ENCODE measurements at regions not wholly inside any gene's neighbourhood (a gene's known extent, or its start where the extent isn't known, plus 50 kb on each side); places are given as distances from the start of the nearest gene placed in this dataset.

DNA sequence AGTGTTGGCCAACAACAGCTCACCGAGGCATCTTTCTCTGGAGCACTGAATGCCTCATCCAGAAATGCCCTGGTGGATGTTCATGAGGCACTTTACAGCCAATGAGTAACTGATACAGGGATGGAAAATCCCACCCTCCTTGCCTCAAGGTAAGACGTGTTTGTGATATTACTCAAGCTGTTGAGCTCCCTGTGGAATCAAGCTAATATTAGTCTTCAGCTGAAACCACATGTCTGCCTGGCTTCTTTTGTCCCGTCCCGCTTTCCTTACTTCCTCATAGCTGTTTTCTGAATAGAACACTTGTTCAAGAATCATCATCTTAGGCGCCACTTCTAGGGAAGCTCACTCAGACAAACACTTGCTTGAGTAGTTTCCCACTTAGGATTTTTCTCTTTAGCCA, 422.4 kb downstream of the INHBA start:
- no peak for DNase-seq

DNA sequence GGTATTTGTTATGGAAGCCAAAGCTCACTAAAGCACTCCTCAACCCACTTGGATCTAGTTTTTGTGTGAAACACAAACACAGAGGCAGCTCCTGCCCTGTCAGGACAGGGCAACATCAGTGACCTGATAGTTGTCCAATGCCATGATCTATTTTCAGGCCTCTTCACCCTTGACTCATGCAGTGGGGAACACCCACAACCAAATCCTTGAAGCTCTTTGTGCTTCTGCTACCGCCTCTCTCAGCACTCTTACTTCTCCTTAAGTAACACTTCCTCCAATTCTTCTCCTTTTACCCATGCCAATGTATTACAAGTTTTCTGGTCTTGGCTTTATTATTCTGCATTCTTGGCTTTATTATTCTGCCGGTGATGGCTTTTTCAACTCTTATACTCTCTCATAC, 425.3 kb downstream of the INHBA start:
- DNase-seq: peak; percentile 70 to 84 (median 78)

DNA sequence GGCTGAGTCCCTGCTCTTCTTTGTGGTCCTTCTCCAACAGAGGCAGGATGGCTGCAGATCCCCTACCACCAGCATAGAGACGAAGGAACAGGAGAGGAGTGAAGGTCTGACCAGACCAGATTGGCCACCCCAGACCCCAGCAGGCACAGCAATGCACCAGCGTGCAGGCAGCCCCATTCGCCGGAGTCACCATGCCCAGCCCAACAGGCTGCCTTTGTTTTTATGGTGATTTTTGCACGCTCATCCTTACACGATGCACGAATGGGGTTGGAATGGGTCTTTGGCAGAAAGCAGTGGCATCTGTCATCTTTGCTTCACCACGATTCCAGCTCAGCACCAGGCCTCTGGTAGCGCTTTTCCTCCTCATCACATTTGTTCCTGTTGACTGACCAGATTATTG, 427.6 kb downstream of the INHBA start:
- DNase-seq: no peak

DNA sequence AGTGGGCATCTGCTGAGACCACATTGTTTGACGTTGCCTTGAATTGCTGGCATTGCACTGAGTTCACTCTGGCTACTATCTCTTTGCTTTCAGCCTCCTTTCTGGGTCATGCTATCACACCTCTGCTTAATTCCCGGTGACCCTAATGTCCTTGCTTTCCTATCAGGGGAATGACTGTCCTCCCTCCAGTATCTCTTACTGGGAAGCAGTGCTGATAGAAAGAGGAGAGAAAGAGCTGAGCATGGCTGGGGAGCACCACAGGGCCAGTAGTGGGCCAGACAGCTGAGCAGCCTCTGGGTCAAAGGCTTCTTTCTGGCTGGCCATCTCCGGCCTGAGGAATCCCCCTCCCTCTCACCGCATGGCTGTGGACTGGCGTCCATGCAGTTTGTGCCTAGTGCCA, 428.7 kb downstream of the INHBA start:
- no peak for DNase-seq

DNA sequence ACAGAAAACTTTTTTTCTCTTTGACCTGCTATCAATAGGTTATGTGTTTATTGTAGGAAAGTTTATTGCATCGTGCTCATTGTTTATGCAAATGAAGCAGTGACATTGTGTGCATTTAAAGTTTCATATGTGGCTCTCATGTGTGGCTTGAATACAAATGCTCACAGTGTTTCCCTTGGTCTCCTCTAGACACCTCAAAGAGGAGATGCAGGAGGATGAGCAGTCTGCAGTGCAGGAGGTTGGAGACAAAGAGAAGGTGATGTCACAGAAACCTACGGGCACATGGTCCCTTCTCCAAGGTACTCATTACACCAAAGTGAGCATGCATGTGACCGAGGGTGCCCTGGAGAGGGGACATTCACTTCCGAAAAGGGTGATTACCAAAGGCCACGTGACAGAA, 430.2 kb downstream of the INHBA start:
- DNase-seq: no peak

DNA sequence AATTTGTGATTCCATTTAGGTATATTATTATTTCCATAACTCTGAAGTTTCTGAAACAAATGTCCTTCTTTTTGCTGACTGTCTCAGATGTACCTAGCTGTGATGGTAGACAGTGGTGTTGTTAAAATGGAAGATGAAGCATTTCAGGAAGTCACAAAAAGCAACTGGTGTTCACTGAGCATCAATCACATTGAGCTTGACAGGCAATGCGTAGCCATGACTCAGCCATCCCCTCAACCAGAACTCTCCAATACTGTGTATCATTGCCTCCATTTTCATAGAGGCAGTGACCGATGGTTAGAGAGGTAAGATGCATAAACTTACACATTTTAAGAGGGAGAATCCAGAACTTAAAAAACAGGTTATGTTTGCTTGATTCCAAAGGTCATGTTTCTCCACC, 434.0 kb downstream of the INHBA start:
- no peak for DNase-seq

DNA sequence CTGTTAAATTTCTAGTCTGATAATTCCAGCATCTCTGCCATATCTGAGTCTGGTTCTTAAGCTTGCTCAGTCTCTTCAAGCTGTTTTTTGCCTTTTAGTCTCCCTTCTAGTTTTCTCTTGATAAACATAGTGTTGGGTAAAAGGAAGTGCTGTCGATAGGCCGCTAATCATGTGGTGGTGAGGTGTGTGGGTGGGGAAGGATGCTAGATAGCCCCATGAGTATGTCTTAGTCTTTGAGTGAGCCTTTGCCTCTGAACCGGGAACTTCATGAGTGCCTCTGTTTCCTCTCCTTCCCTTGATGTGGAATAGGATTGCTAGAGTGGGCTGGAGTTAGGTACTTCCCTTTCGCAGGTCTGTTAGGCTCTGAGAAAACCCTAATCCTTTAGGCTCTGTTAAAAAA, 441.8 kb downstream of the INHBA start:
- peak; percentile 6 to 47 (median 33) for DNase-seq

DNA sequence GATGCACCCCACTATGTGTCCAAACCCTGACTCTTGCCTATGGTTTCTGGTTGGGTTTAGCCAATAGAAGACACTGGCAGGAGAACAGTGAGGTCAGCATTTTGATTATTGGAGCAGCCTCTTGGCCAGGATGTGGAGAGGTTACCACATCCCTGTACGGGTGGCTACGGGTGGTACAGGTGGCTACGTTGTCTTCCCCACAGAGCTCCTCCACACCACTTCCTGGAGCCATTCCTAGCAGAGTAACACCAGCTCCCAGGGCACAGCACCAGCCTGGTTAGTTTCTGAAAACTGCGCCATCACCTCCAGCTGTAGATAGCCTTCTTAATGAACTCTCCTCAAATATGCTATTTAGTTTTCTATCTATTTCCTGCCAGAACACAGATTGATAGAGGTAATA, 445.2 kb downstream of the INHBA start:
- no peak for DNase-seq

DNA sequence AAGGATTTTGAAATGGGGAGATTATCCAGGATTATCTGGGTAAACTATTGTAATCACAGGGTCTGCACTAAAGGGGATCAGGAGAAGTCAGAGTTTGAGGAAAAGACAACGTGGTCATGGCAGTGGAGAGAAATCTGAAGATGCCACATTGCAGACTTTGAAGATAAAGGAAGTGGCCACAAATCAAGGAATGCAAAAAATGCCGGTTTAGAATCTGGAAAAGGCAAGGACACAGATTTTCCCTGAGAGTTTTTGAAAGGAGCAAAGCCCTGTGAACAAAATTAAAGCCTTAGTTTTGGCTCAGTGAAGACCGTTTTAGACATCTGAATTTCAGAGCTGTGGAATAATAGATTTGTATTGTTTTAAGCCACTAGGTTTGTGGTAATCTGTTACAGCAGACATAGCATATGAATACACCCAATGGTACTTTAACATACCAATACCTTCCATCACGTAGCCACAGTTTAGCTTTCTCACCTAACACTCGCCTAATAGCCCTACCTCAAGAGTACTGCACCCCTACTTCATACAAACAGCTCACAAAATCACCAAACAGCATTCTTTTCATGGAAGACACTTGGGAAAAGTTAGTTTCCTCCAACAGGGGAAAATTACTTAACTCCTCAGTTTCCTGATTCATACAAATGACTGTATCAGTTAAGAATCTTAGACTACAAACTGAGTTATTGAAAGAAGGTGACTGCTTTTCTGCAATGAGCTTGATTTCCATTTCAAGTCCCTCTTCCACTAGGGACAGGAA, 446.5 kb downstream of the INHBA start:
- DNase-seq: no peak

DNA sequence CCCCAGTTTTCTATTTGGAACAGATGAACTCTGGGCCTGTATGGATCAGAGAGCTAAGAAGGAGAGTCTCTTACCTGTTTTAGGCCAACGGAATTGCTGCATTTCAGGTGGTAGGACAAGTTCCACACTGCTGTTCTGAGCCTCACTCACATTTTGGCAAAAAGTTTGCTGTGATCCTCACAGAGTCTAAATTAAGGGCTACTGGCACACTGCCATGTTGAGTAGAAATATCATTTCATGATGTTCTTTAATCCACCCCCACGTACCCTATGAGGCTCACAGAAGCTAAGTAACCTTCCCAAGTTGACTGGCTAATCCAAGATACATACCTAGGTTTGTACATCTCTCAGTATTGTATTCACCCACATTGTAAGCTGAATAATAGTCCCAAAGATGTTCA, 447.2 kb downstream of the INHBA start:
- no peak for DNase-seq

DNA sequence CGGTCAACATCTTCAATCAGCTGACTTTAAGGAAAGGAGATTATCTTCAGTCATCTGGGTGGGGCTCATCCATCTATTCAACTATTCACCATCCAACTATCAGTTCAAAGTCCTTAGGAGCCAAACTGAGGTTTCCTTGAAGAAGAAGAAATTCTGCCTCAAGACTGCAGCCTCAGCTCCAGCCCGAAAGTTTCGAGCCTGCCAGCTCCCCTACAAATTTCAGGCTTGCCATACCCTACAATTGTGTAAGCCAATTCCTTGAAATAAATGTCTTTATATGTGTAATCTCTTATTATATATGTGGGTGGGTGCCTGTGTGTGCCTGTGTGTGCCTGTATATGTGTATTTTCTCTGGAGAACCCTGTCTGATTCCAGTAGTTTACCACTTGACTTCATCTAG, 447.8 kb downstream of the INHBA start:
- no peak for DNase-seq

DNA sequence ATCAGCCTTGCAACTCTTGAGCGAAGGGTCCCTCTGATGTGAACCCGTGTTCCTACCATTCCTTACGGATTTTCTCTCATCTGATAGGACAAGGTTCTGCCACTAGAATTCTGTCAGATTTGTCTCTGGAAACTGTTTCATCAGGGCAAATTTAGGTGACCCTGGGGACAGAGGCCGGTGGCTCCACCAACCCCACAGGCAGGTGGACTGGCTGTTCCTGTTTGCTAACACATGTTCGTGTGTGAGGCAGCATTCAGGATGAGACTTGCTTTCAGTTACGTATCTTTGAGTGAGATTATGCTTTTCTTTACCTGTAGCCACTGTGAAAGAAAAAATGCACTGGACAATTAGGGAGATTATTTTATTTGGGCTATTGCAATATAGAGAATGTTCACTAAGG, 449.9 kb downstream of the INHBA start:
- no peak for DNase-seq

DNA sequence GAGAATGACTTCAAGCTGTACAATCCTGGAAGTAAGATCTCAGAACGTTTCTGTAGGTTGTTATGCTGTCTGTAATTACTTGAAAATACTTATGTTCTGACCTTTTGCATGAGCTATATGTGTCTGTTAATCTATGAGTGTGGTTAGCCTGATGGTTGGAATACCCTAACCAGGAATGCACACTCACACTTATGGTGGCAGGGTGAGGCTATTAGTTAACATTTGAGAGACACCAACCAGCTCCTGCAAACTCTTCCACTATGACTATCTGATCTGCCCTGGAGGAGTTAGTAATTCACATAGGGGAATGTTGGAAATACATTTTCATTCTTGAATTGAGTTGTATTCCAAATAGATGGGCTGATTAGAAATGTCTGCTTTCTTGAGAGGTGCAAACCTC, 450.3 kb downstream of the INHBA start:
- no peak for DNase-seq

DNA sequence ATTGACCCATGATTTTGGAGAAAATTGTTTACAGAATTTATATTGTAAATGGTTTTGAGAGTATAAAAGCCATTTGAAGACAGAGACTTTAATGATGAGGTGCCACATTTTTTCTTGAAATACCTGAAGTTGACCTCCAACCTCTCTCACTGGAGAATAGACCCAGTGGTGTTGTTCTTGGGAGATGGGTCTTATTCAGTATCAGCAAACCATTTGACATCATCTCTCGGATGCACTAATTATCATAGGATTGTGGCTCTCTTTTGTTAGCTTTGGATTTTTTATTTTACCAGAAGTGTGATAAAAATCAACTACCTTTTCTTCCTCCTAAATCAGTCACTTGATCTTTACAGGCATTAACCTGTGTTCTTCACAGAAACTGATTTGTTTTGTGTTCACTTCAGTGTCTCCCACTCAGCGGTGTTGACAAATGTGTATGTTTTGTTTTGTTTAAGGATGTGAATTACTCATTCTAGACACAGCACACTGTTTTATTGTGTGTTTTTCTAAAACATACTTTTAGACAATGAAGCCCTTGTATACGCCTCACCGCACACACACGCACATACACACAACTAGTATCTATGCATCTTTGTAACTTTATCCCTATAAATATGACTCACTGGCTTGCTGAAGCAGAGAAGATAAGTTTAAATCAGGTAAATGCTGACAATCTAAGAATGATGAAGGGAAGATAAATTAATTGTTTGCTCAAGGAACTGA, 455.6 kb downstream of the INHBA start:
- DNase-seq: no peak

DNA sequence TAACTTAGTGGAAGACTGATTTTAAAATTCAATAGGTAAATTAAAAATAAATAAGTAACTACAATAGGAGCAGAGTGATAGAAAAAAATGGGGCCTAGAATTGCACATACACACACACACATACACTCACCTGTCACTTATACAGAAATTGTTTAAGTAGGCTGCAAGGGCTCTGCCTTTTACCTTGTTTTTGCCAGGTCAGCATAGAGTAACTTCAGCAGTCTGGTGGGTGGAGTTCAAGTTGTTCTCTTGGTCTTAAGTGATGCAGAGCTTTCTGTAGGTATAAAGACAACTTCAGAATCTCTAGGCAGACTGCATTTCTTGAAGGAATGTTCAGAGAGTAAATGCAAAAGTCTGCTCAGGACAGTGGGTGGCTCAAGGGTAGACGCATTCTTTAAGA, 457.0 kb downstream of the INHBA start:
- no peak for DNase-seq

DNA sequence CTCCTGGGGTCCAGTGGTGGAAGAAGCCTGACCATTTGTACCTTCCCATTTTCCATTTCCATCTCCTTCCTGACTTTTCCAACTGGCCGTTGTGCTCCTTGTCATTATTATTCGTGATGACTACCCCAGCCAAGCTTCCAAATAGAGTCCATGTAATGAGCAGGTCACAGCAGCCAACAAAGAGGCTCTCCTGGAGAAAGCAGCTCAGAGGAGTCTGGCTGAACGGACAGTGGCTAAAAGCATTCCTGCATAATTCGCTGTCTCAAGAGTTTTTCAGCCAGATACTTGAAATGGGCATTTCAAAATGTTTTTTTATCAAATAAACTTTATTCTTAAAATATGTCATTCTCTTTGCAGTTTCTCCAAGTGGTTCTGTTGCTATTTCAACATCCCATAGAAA, 458.6 kb downstream of the INHBA start:
- DNase-seq: no peak

DNA sequence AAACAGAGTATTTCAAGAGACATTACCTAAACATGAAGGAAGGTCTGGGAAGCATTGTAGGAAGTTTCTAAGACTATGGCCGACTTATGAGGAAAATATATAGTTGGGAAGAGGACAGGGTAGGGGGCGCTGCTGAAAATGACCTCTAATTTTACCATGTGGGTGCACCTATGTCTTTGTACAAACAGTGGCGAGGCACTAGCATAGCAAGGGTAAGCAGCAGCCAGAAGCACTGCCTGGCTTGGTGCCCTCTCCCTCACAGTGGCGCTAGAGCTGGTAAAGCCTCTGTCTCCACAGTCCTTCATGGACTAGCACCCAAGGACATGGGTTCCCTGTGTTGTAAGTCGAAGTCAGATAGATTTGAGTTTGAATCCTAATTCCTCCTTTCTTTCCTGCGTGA, 461.2 kb downstream of the INHBA start:
- no peak for DNase-seq

DNA sequence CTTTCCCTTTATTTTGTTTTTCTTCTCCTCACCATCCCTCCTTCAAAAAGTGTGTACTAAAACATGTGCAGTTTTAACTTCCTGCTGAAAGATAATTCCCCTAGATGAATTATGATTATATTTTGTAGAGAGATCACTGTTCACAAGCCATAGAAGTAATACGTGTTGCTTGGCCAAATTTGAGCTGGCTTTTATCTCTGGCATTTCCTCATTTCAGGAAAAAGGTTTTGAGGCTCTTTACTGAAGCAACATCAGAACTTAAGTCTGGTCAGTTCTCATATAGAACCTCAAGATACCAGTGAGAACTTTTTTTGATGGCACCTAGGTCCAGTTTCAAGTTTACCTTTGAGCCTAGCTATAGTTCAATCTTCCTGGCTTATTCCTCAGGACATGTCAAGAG, 463.3 kb downstream of the INHBA start:
- DNase-seq: no peak

DNA sequence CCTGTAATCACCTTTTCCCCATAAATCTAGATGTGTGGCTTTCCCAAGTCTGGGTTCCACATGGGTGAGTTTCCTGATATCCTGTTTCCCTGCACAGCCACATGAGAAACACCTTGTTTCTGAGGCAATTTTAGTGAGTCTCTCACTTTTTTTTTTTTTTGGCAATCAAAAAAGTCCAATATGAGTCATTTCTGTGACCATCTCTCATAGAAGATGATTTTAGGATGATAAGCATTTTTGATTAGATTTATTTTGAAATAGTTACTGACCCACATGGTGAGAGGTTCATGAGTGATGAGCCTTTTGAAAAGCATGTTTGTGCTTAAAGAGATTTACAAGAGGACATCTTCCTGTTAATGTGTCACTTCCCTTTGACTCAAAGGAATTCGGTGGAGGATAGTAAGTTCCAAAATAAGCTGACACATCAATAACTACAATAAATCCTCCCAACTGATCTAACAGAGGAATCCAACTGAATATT, 464.0 kb downstream of the INHBA start:
- DNase-seq: no peak

DNA sequence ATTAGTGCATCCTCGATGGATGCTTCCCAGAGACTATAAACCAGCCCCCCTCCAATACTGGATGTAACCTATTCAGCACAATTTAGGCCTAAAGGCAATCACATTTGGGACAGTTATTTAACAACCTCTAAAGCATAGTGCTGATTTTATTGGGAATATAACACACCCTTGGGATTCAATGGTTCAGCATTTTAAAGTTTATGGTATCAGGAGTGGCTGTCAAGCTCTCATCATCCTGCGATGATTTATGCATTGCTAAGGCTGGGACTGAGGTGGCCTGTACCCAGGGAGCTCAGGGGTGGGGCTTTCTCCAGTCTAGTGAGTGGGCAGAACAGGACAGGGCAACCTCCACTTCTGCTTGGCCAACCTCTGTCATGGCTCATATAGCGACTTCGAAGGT, 464.9 kb downstream of the INHBA start:
- no peak for DNase-seq

DNA sequence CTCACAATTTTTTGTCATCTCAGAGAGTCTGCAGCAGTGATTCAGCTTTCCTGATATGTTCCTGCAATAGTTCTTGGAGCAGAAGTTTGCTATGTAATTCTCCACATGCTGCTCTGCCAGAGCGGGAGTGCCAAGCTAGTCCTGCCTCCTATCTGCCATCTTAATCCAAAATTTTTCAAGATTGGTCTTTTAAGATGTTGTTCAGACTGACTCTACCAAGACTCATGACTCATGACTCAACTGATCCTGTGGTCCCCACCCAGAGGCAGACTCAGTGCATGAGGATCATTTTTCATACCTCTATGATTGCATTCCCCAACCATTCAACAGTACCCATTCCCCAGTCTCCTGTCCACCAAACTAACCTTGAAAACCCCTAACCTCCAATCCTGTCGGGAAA, 470.8 kb downstream of the INHBA start:
- no peak for DNase-seq

DNA sequence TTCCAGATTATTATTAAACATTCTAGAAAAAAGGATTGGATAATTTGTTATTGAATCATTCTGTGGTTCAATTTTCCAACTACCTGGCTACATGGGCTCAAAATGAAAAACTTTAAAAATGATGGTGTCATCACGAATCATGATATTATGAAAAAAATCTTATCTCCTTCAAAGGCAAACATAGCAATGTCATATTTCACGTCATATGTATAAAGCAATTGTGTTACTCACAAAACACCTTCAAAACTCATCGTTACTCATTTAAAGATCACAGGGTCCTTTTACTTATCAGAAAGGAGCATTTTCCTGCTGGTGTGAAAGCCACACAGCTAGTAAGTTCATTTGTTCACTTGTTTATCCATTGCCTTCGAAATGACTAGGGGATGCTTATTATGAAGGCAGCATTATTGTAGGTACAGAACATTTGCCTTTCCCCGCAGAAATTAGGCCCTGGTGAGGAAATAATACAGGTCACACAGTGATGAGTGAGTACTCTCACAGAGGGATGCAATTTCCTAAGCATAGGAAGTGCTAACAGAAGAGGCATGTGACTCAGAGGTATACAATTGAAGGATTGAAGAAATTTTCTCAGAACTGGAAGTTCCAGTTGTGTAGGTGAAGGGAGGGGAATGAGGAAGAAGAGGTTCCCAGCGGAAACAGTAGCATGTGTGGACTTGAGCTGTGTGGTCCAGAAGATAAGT, 478.7 kb downstream of the INHBA start:
- DNase-seq: no peak

DNA sequence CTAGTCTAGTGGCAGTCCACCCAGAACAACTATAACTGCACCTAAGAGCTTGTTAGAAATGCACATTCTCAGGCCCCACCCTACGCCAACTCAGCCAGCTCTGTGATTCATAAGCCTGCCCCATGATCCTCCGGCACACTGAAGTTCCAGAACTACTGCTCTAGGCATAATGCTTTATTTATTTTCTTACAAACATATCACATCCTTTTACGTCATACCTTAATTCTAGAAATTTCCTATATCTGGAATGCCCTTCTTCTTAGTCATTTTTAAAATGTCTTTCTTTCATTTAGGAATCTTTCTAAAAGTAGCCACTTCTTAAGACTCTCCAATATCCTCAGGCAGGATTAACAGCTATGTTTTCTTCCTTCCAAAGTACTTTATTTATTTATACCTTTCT, 480.1 kb downstream of the INHBA start:
- DNase-seq: no peak

DNA sequence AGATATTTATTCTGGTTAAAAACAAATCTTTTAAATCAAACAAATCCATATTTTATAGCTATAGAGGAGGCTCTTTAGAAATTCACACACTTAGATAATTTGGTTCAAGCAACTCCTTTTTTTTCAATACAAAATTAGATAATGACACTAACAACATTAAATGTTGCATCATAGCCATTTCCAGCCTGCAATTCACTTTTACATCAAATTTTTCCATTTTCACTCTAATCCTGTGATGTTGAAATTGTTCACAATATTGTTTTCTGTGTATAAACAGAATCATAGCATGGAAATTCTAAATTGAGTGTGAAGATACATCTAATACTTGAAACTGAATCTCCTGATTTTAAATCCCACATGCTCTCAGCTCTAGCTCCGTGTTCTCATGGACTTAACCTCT, 482.6 kb downstream of the INHBA start:
- no peak for DNase-seq
